GM08714 (cell line): ENCODE measurements at regions not wholly inside any gene's neighbourhood (a gene's known extent, or its start where the extent isn't known, plus 50 kb on each side); places are given as distances from the start of the nearest gene placed in this dataset.

ENCODE experiments used
- H3K4me3 ChIP-seq: fragments of 200-500 bp; sonication (Bioruptor generic); 2 replicates; pipeline ENCODE4 v1.5.1; 2014; ENCODE audit warnings: mild to moderate bottlenecking, low read length, inconsistent platforms
- ZNF274 ChIP-seq: IDR thresholded peaks from 2 replicates; pipeline ENCODE4 v1.6.1; 2012; ENCODE audit warnings: mild to moderate bottlenecking, low read depth, low read length

- no peak overlapping the region for H3K4me3 ChIP-seq
These were observed 279.1 kb downstream of the BRD1 start for GRCh38 chr22:49548356-49549202.

GRCh38 chr22:49547751-49548239 lies 279.9 kb downstream of the BRD1 start:
- no peak for TF ChIP-seq ZNF274
- H3K4me3 ChIP-seq: no peak overlapping the region

More at GRCh38 chr22:49548356-49549202, 279.1 kb downstream of the BRD1 start:
- no peak for TF ChIP-seq ZNF274

- no peak for TF ChIP-seq ZNF274
- no peak overlapping the region for H3K4me3 ChIP-seq
These were observed 280.7 kb downstream of the BRD1 start for GRCh38 chr22:49546811-49547585.

GRCh38 chr22:49545606-49546005 lies 282.1 kb downstream of the BRD1 start:
- no peak for TF ChIP-seq ZNF274
- H3K4me3 ChIP-seq: no peak overlapping the region

- H3K4me3 ChIP-seq: no peak overlapping the region
- no peak for TF ChIP-seq ZNF274
These were observed 283.4 kb downstream of the BRD1 start for GRCh38 chr22:49544286-49544685.

GRCh38 chr22:49543876-49544275 lies 283.8 kb downstream of the BRD1 start:
- no peak overlapping the region for H3K4me3 ChIP-seq
- no peak for TF ChIP-seq ZNF274

- TF ChIP-seq ZNF274: no peak
- no peak overlapping the region for H3K4me3 ChIP-seq
These were observed 285.9 kb downstream of the BRD1 start for GRCh38 chr22:49541693-49542230.

- no peak for TF ChIP-seq ZNF274
- no peak overlapping the region for H3K4me3 ChIP-seq
These were observed 286.6 kb downstream of the BRD1 start for GRCh38 chr22:49540913-49541692.

- H3K4me3 ChIP-seq: no peak overlapping the region
- no peak for TF ChIP-seq ZNF274
These were observed 287.4 kb downstream of the BRD1 start for GRCh38 chr22:49540084-49540912.

GRCh38 chr22:49538006-49538405 lies 289.7 kb downstream of the BRD1 start:
- TF ChIP-seq ZNF274: no peak
- H3K4me3 ChIP-seq: no peak overlapping the region

- H3K4me3 ChIP-seq: no peak overlapping the region
- TF ChIP-seq ZNF274: no peak
These were observed 291.0 kb downstream of the BRD1 start for GRCh38 chr22:49536571-49537131.

GRCh38 chr22:49535527-49536125 lies 292.0 kb downstream of the BRD1 start:
- TF ChIP-seq ZNF274: no peak
- H3K4me3 ChIP-seq: no peak overlapping the region
